ENCODE measurements at regions not wholly inside any gene's neighbourhood (a gene's known extent, or its start where the extent isn't known, plus 50 kb on each side); places are given as distances from the start of the nearest gene placed in this dataset.

DNA sequence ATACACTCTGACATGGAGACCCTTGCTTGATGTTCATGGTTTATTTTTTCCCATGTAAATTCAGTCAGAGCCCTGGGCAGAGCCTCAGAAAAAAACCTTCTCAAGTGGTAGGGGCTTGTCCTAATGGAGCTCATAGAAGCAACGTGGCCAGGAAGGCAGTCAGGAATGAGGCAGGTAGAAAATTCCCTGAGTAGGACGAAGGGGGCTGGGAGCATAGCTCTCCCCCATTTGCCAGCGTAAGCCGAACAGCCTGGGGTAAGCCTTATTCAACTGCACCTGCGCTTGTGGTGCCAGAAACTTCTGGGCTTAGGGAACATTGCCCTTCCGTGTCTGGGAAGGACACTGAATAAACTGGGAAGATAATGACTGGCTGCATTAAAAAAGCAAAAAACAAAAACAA lies 238.5 kb upstream of the ROPN1 start:
- TF ChIP-seq, protein P1, sequence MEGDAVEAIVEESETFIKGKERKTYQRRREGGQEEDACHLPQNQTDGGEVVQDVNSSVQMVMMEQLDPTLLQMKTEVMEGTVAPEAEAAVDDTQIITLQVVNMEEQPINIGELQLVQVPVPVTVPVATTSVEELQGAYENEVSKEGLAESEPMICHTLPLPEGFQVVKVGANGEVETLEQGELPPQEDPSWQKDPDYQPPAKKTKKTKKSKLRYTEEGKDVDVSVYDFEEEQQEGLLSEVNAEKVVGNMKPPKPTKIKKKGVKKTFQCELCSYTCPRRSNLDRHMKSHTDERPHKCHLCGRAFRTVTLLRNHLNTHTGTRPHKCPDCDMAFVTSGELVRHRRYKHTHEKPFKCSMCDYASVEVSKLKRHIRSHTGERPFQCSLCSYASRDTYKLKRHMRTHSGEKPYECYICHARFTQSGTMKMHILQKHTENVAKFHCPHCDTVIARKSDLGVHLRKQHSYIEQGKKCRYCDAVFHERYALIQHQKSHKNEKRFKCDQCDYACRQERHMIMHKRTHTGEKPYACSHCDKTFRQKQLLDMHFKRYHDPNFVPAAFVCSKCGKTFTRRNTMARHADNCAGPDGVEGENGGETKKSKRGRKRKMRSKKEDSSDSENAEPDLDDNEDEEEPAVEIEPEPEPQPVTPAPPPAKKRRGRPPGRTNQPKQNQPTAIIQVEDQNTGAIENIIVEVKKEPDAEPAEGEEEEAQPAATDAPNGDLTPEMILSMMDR (IDR thresholded peaks at IDR 0.05): no peak
- no peak for TF ChIP-seq POLR2A (IDR thresholded peaks at IDR 0.05)
- no peak for TF ChIP-seq EP300 (IDR thresholded peaks at IDR 0.05)
